GM13977 (cell line): ENCODE measurements at regions not wholly inside any gene's neighbourhood (a gene's known extent, or its start where the extent isn't known, plus 50 kb on each side); places are given as distances from the start of the nearest gene placed in this dataset.

Experiments used
- DNase-seq: peaks from one replicate; pipeline ENCODE4 v3.0.0; 2012; ENCODE audit warnings: low spot score
- in situ Hi-C: fragments of 300-500 bp; cut with MboI; formaldehyde crosslinking; loops from one replicate; pipeline ENCODE4 v1.12.0; 2022; ENCODE audit warnings: low sequenced_read_pairs, low pct_unique_long_range_greater_than_20kb, mixed read lengths, inconsistent platforms; ENCODE audit not compliant: unreplicated experiment
- TF ChIP-seq, protein P1 (sequence below): IDR thresholded peaks from 2 replicates; pipeline ENCODE4 v1.5.1; 2012; ENCODE audit warnings: mild to moderate bottlenecking, control low read depth; ENCODE audit not compliant: insufficient read depth; ENCODE audit errors: extremely low read depth, missing control alignments

DNA sequence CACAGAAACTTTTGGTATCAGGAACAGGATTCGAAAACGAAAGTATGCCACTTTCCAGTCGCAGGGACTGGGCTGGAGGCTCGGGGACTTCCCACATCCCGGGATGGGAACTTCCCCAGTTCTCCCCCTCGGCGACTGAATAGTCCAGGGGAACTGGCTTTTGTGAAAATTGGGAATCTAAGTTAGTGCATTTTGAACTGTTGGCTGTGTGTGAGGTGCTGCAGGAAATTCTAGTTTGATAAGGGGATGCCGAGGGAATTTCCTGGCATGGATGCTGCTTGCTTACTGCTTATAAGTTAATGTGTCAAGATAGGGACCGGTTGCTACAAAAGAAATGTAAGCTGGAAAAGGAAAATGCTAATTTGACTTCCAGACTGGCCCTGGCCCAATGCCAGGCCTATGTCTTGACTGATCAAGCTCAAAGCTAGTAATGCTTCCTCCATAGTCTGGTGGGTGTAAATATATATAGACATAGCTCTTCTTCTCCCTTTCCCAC is 73.4 kb upstream of the EIF5 start:
- no peak for DNase-seq
- TF ChIP-seq, protein P1, sequence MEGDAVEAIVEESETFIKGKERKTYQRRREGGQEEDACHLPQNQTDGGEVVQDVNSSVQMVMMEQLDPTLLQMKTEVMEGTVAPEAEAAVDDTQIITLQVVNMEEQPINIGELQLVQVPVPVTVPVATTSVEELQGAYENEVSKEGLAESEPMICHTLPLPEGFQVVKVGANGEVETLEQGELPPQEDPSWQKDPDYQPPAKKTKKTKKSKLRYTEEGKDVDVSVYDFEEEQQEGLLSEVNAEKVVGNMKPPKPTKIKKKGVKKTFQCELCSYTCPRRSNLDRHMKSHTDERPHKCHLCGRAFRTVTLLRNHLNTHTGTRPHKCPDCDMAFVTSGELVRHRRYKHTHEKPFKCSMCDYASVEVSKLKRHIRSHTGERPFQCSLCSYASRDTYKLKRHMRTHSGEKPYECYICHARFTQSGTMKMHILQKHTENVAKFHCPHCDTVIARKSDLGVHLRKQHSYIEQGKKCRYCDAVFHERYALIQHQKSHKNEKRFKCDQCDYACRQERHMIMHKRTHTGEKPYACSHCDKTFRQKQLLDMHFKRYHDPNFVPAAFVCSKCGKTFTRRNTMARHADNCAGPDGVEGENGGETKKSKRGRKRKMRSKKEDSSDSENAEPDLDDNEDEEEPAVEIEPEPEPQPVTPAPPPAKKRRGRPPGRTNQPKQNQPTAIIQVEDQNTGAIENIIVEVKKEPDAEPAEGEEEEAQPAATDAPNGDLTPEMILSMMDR = no peak
- in situ Hi-C loops = no loop called here

DNA sequence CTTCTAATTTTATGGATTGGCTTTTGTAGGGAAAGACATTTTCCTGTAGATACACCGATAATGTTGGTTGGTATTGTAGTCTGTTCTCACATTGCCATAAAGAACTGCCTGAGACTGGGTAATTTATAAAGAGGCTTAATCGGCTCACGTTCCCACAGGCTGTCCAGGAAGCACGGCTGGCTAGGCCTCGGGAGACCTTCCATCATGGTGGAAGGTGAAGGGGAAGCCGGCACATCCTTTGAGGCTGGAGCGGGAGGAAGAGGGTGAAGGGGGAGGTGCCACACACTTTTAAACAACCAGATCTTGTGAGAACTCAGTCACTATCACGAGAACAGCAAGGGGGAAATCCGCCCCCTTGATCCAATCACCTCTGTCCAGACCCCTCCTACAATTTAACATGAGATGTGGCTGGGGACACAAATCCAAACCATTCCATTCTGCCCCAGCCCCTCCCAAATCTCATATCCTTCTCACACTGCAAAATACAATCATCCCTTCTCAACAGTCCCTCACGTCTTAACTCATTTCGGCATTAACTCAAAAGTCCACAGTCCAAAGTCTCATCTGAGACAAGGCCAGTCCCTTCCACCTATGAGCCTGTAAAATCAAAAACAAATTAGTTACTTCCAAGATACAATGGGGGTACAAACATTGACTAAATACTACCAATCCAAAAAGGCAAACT is 66.7 kb upstream of the EIF5 start:
- DNase-seq = no peak
- TF ChIP-seq, protein P1 = no peak
- in situ Hi-C loops = no loop called here

GRCh38 chr14:103271189-103271588 is 62.8 kb upstream of the EIF5 start:
- in situ Hi-C loops = no loop called here
- DNase-seq = no peak
- TF ChIP-seq, protein P1 = no peak

- TF ChIP-seq, protein P1 = no peak
- no peak for DNase-seq
- in situ Hi-C loops = no loop called here
Measured at GRCh38 chr14:103273145-103273744, 60.8 kb upstream of the EIF5 start.

GRCh38 chr14:103273745-103274615 is 60.1 kb upstream of the EIF5 start:
- in situ Hi-C loops = no loop called here
- DNase-seq = no peak
- TF ChIP-seq, protein P1 = no peak

DNA sequence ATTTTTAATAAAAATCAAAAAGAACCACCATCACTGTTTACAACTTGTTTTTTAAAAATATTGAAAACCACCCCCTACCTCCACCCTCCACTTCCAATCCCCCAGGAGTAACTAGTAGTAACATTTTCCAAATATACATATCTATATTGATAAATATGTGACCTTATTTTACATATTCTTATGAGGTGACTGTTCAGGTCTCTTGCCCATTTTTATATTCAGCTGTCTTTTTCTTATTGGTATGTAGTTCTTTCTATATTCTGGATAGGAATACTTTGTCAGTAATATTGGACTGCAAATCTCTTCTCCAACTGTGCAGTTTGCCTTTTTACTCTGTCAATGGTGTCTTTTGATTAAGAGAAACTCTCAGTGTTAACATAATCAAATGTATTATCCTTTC is 59.0 kb upstream of the EIF5 start:
- DNase-seq = no peak
- TF ChIP-seq, protein P1 = no peak
- in situ Hi-C loops = loop anchor here (25.0 kb wide), 1 partner anchor 188 kb away; the partner anchor contains the start of genes EXOC3L4 and LBHD2
